ENCODE measurements at regions not wholly inside any gene's neighbourhood (a gene's known extent, or its start where the extent isn't known, plus 50 kb on each side); places are given as distances from the start of the nearest gene placed in this dataset.

- H3K4me3 ChIP-seq (ENCODE audit: low read depth, low read length), result no peak overlapping the region
- no peaks in the 10 kb centered on the region for H3K27me3 ChIP-seq (ENCODE audit: control insufficient read depth, insufficient read depth, low read length)
- CTCF ChIA-PET, result interaction anchor here (0.6 to 1.0 kb wide), 3 partner anchors 248 to 483 kb away, joined by 3 read pairs; no protein-coding TSS in a partner anchor
- H3K27ac ChIP-seq (ENCODE audit: low read depth, low read length), result peak overlapping the region; percentile 96
- no peak for DNase-seq (ENCODE audit: low read depth, low spot score)
- peaks cover 9% of the 10 kb centered on the region for H3K9me3 ChIP-seq (ENCODE audit: control insufficient read depth, insufficient read depth, low read length)
- TF ChIP-seq CTCF (IDR thresholded peaks at IDR 0.05; ENCODE audit: low read depth, low read length), result no peak
- POLR2A ChIA-PET, result interaction anchor here (1.2 to 2.0 kb wide), 10 partner anchors 38 to 348 kb away, joined by 3 to 14 read pairs (median 8); no protein-coding TSS in a partner anchor
Observed at GRCh38 chr2:234633581-234634230, 136.8 kb upstream of the ARL4C start.

GRCh38 chr2:234632527-234633391 is 135.9 kb upstream of the ARL4C start:
- H3K27ac ChIP-seq (ENCODE audit: low read depth, low read length), result peak overlapping the region; percentile 96

GRCh38 chr2:234631646-234632514 is 135.0 kb upstream of the ARL4C start:
- no peak overlapping the region for H3K4me3 ChIP-seq (ENCODE audit: low read depth, low read length)
- DNase-seq (ENCODE audit: low read depth, low spot score), result no peak
- no peak for TF ChIP-seq CTCF (IDR thresholded peaks at IDR 0.05; ENCODE audit: low read depth, low read length)
- ChIA-PET POLR2A (interaction anchor here (0.7 to 2.0 kb wide), 15 partner anchors 36 to 349 kb away, joined by 3 to 14 read pairs (median 4); partner anchors contain the start of gene SH3BP4), CTCF (interaction anchor here (1.2 to 1.5 kb wide), 2 partner anchors 67 to 248 kb away, joined by 3 to 4 read pairs; no protein-coding TSS in a partner anchor)
- no peaks in the 10 kb centered on the region for H3K27me3 ChIP-seq (ENCODE audit: control insufficient read depth, insufficient read depth, low read length)
- peak overlapping the region; percentile 95 for H3K27ac ChIP-seq (ENCODE audit: low read depth, low read length)
- H3K9me3 ChIP-seq (ENCODE audit: control insufficient read depth, insufficient read depth, low read length), result peaks cover 8% of the 10 kb centered on the region

More at GRCh38 chr2:234632527-234633391, 135.9 kb upstream of the ARL4C start:
- no peak for TF ChIP-seq CTCF (IDR thresholded peaks at IDR 0.05; ENCODE audit: low read depth, low read length)
- CTCF ChIA-PET, result interaction anchor here (1.2 kb wide), 1 partner anchor 68 kb away, joined by 3 read pairs; no protein-coding TSS in a partner anchor
- Histone ChIP-seq H3K27me3 (ENCODE audit: control insufficient read depth, insufficient read depth, low read length) (no peaks in the 10 kb centered on the region), H3K4me3 (ENCODE audit: low read depth, low read length) (no peak overlapping the region), H3K9me3 (ENCODE audit: control insufficient read depth, insufficient read depth, low read length) (peaks cover 9% of the 10 kb centered on the region)
- POLR2A ChIA-PET, result interaction anchor here (0.7 to 2.0 kb wide), 15 partner anchors 37 to 349 kb away, joined by 3 to 14 read pairs (median 4); partner anchors contain the start of gene SH3BP4
- peak; percentile 98 for DNase-seq (ENCODE audit: low read depth, low spot score)

GRCh38 chr2:234630801-234631261 is 133.9 kb upstream of the ARL4C start:
- DNase-seq (ENCODE audit: low read depth, low spot score), result no peak
- Histone ChIP-seq H3K9me3 (ENCODE audit: control insufficient read depth, insufficient read depth, low read length) (no peaks in the 10 kb centered on the region), H3K27ac (ENCODE audit: low read depth, low read length) (no peak overlapping the region), H3K4me3 (ENCODE audit: low read depth, low read length) (no peak overlapping the region), H3K27me3 (ENCODE audit: control insufficient read depth, insufficient read depth, low read length) (no peaks in the 10 kb centered on the region)
- ChIA-PET CTCF (interaction anchor here (1.5 kb wide), 1 partner anchor 249 kb away, joined by 4 read pairs; no protein-coding TSS in a partner anchor), POLR2A (interaction anchor here (0.8 to 1.6 kb wide), 5 partner anchors 35 to 193 kb away, joined by 3 to 4 read pairs (median 3); no protein-coding TSS in a partner anchor)
- TF ChIP-seq CTCF (IDR thresholded peaks at IDR 0.05; ENCODE audit: low read depth, low read length), result no peak

Data from AG04450 (cell line).